Activated CD8-positive, alpha-beta T cell treated with anti-CD3 and anti-CD28 coated beads for 36 hours (primary cell): ENCODE measurements at regions not wholly inside any gene's neighbourhood (a gene's known extent, or its start where the extent isn't known, plus 50 kb on each side); places are given as distances from the start of the nearest gene placed in this dataset.
A peak's percentile ranks its signal among the peaks of the same experiment; 100 is the strongest.

ENCODE experiments used
- ATAC-seq: fragments of 200-7000 bp; cut with Tn5 transposase; one replicate; pipeline ENCODE4 v1.10.0; 2021; ENCODE audit warnings: mild to moderate bottlenecking, moderate library complexity
- CTCF ChIA-PET: fragments of 350-600 bp; sonication (Branson Sonifier 250); formaldehyde crosslinking; loops from one replicate; lab custom pipeline; 2021; ENCODE audit warnings: antibody characterized with exemption; lab: Charles Lee
- POLR2A ChIA-PET: fragments of 350-600 bp; sonication (Branson Sonifier 250); formaldehyde crosslinking; loops from one replicate; lab custom pipeline; 2021; ENCODE audit warnings: antibody characterized with exemption; lab: Charles Lee
- DNase-seq: peaks from one replicate; pipeline ENCODE4 v3.0.0-alpha.2; 2020
- H3K27ac Mint-ChIP-seq: one replicate; pipeline ENCODE4 v1.8.0; 2021; ENCODE audit warnings: mild to moderate bottlenecking, mixed read lengths
- H3K27me3 Mint-ChIP-seq: one replicate; pipeline ENCODE4 v1.8.0; 2021; ENCODE audit warnings: mixed read lengths
- H3K36me3 Mint-ChIP-seq: one replicate; pipeline ENCODE4 v1.8.0; 2021; ENCODE audit warnings: low read depth, mixed read lengths
- H3K4me1 Mint-ChIP-seq: one replicate; pipeline ENCODE4 v1.8.0; 2021; ENCODE audit warnings: low read depth, mixed read lengths
- H3K4me3 Mint-ChIP-seq: one replicate; pipeline ENCODE4 v1.8.0; 2021; ENCODE audit warnings: mild to moderate bottlenecking, moderate library complexity, mixed read lengths
- H3K9me3 Mint-ChIP-seq: one replicate; pipeline ENCODE4 v1.8.0; 2021; ENCODE audit warnings: mixed read lengths
- CTCF ChIP-seq: fragments of 200-600 bp; IDR thresholded peaks from one replicate; pipeline ENCODE4 v1.8.0; 2022; ENCODE audit warnings: antibody characterized with exemption, mild to moderate bottlenecking
- intact Hi-C: fragments of 100-400 bp; cut with micrococcal nuclease; formaldehyde crosslinking; loops from one replicate; pipeline ENCODE4 v1.10.0; 2022

- Mint-ChIP-seq H3K4me3 (no peak overlapping the region), H3K9me3 (peaks cover 1% of the 10 kb centered on the region), H3K4me1 (no peaks in the 10 kb centered on the region), H3K27ac (no peak overlapping the region), H3K27me3 (no peaks in the 10 kb centered on the region), H3K36me3 (no peaks in the 10 kb centered on the region)
- TF ChIP-seq CTCF, result no peak
- POLR2A ChIA-PET, result no interaction called here
- ATAC-seq (no peak), DNase-seq (no peak)
- intact Hi-C loops, result no loop called here
- CTCF ChIA-PET, result no interaction called here
Measured at GRCh38 chr14:85382341-85382740, 147.6 kb upstream of the FLRT2 start.

DNA sequence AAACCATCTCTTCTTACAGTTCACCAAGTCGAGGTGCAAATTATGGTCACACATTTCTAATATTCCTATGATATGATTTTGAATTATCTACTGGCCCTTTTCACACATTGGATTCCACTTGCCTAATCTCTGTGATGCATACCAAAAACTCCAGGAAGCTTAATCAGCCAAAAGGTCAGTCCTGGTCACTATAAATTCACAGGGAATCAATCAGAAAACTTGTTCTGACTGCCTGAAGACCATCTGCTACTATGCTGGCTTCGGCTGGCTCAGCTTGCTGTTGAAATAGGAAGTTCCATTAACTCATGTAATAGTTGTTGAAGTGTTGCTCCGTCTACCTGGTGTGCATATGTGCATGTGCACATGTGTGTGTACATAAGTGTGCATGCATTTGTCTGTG is 142.8 kb upstream of the FLRT2 start:
- no peak overlapping the region for H3K27ac Mint-ChIP-seq
- no peaks in the 10 kb centered on the region for H3K27me3 Mint-ChIP-seq
- no peaks in the 10 kb centered on the region for H3K4me1 Mint-ChIP-seq
- H3K4me3 Mint-ChIP-seq, result no peak overlapping the region
- no peak for ATAC-seq
- no peak for TF ChIP-seq CTCF
- ChIA-PET POLR2A (no interaction called here), CTCF (no interaction called here)
- H3K36me3 Mint-ChIP-seq, result no peaks in the 10 kb centered on the region
- DNase-seq, result no peak
- intact Hi-C loops, result no loop called here
- H3K9me3 Mint-ChIP-seq, result peaks cover 1% of the 10 kb centered on the region

- CTCF ChIA-PET, result no interaction called here
- no peak for TF ChIP-seq CTCF
- ATAC-seq (no peak), DNase-seq (no peak)
- no peaks in the 10 kb centered on the region for H3K4me1 Mint-ChIP-seq
- no peak overlapping the region for H3K4me3 Mint-ChIP-seq
- no peaks in the 10 kb centered on the region for H3K27me3 Mint-ChIP-seq
- no peak overlapping the region for H3K27ac Mint-ChIP-seq
- intact Hi-C loops, result no loop called here
- H3K9me3 Mint-ChIP-seq, result no peaks in the 10 kb centered on the region
- H3K36me3 Mint-ChIP-seq, result no peaks in the 10 kb centered on the region
- POLR2A ChIA-PET, result no interaction called here
Measured at GRCh38 chr14:85390236-85390635, 139.7 kb upstream of the FLRT2 start.

DNA sequence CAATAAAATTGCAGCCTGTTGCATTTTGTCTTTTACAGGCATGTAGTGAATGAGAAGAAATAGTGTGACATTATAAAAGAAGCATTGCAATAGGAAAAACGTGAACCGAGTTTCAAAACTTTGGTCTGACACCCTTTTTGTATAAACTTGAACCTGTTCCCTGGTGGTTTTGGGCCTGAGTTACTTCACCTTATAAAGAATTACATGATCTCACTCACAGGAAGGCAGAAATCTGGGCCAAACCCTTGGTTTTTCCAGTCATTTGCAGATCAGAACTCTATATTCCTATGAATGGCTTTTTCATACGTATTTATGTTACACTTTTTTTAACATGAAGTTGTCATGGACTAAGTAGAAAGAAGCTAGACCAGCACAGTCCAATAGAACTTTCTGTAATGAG is 138.5 kb upstream of the FLRT2 start:
- no peak for ATAC-seq

DNA sequence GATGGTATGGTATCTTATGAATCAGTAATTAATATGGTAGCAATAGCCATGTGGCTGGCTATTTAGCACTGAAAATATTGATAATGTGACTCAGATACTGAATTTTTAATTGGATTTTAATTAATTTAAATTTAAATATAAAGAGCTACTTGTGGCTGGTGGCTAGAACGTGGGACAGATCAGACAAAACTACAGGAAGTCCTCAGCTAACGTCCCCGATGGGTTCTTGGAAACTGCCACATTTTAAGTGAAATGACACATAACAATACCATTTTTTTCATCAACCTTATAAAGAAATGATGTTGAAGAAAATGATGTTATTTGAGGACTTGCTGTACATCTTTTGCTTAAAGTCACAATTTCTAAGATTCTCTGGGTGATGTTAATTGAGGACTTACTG is 138.1 kb upstream of the FLRT2 start:
- Mint-ChIP-seq H3K27ac (no peak overlapping the region), H3K27me3 (no peaks in the 10 kb centered on the region), H3K4me3 (no peak overlapping the region), H3K4me1 (no peaks in the 10 kb centered on the region), H3K36me3 (no peaks in the 10 kb centered on the region), H3K9me3 (no peaks in the 10 kb centered on the region)
- TF ChIP-seq CTCF, result no peak
- DNase-seq, result peak; percentile 10
- ATAC-seq, result no peak
- intact Hi-C loops, result no loop called here
- POLR2A ChIA-PET, result no interaction called here
- CTCF ChIA-PET, result no interaction called here

More for the DNA sequence above, 138.5 kb upstream of the FLRT2 start:
- Mint-ChIP-seq H3K27ac (no peak overlapping the region), H3K36me3 (no peaks in the 10 kb centered on the region), H3K9me3 (no peaks in the 10 kb centered on the region), H3K27me3 (no peaks in the 10 kb centered on the region), H3K4me1 (no peaks in the 10 kb centered on the region), H3K4me3 (no peak overlapping the region)
- POLR2A ChIA-PET, result no interaction called here
- CTCF ChIA-PET, result no interaction called here
- no peak for DNase-seq
- intact Hi-C loops, result no loop called here
- no peak for TF ChIP-seq CTCF
